OCI-LY7 (cell line): ENCODE measurements at regions not wholly inside any gene's neighbourhood (a gene's known extent, or its start where the extent isn't known, plus 50 kb on each side); places are given as distances from the start of the nearest gene placed in this dataset.

Experiments
- BruUV-seq: library from RNA; stranded (reverse); fragments of 400-500 nt; replicated peaks from 2 replicates; lab custom pipeline; 2021; lab: Mats Ljungman, UMichigan
- CTCF ChIA-PET: fragments of 300-600 bp; sonication (Branson Sonifier 250); formaldehyde crosslinking; loops from one replicate; lab custom pipeline; 2022; ENCODE audit warnings: antibody characterized with exemption; ENCODE audit not compliant: unreplicated experiment; lab: Charles Lee
- POLR2A ChIA-PET: fragments of 300-600 bp; sonication (Branson Sonifier 250); formaldehyde crosslinking; loops from one replicate; lab custom pipeline; 2022; ENCODE audit warnings: antibody characterized with exemption; lab: Charles Lee
- DNase-seq: peaks from one replicate; pipeline ENCODE4 v3.0.0-alpha.2; 2015; ENCODE audit warnings: low spot score
- H2AFZ ChIP-seq: fragments of 200-600 bp; sonication (generic), shearing (Covaris generic); 2 replicates; pipeline ENCODE4 v1.6.1; 2014; ENCODE audit warnings: mild to moderate bottlenecking, antibody characterized with exemption, low read length, moderate library complexity
- H3K27ac ChIP-seq: fragments of 200-600 bp; sonication (generic); 2 replicates; pipeline ENCODE4 v1.5.1; 2014; ENCODE audit warnings: mixed run types, low read depth, mild to moderate bottlenecking, moderate library complexity, low read length, inconsistent platforms; ENCODE audit not compliant: poor library complexity, severe bottlenecking
- H3K36me3 ChIP-seq: fragments of 200-600 bp; sonication (generic); 2 replicates; pipeline ENCODE4 v1.6.1; 2014; ENCODE audit warnings: mild to moderate bottlenecking, antibody characterized with exemption, low read length, moderate library complexity, mixed read lengths; ENCODE audit not compliant: insufficient read depth
- H3K4me1 ChIP-seq: fragments of 200-600 bp; sonication (generic); 2 replicates; pipeline ENCODE4 v1.5.1; 2014; ENCODE audit warnings: mild to moderate bottlenecking, low read length; ENCODE audit not compliant: insufficient read depth, poor library complexity, severe bottlenecking
- H3K4me2 ChIP-seq: fragments of 200-600 bp; sonication (generic); 2 replicates; pipeline ENCODE4 v1.6.1; 2014; ENCODE audit warnings: mild to moderate bottlenecking, low read length
- H3K4me3 ChIP-seq: fragments of 200-600 bp; sonication (generic); 2 replicates; pipeline ENCODE4 v1.5.1; 2014; ENCODE audit warnings: mild to moderate bottlenecking, low read depth, low read length; ENCODE audit not compliant: poor library complexity, severe bottlenecking
- H3K79me2 ChIP-seq: fragments of 200-600 bp; sonication (generic); 2 replicates; pipeline ENCODE4 v1.6.1; 2016; ENCODE audit warnings: low read depth, mild to moderate bottlenecking, low read length, moderate library complexity, mixed read lengths; ENCODE audit not compliant: insufficient read depth
- H3K9me2 ChIP-seq: fragments of 200-600 bp; sonication (generic); 2 replicates; pipeline ENCODE4 v1.6.1; 2016; ENCODE audit warnings: mild to moderate bottlenecking, low read length, mixed read lengths; ENCODE audit not compliant: insufficient read depth
- H3K9me3 ChIP-seq: fragments of 200-600 bp; sonication (generic); 2 replicates; pipeline ENCODE4 v1.6.1; 2014; ENCODE audit warnings: mild to moderate bottlenecking, mixed run types, low read length, mixed read lengths
- H4K20me1 ChIP-seq: fragments of 200-600 bp; sonication (generic); 2 replicates; pipeline ENCODE4 v1.6.1; 2014; ENCODE audit warnings: mild to moderate bottlenecking, antibody characterized with exemption, low read length, moderate library complexity, mixed read lengths; ENCODE audit not compliant: insufficient read depth
- EZH2phosphoT487 ChIP-seq: fragments of 200-600 bp; sonication (generic); IDR thresholded peaks from 2 replicates; pipeline ENCODE4 v1.6.1; 2018; ENCODE audit warnings: low read depth, borderline replicate concordance, mild to moderate bottlenecking, mixed run types, antibody characterized with exemption, low read length, moderate library complexity, mixed read lengths
- intact Hi-C: fragments of 100-400 bp; cut with micrococcal nuclease; formaldehyde crosslinking; loops from one replicate; pipeline ENCODE4 v1.10.0; 2022; ENCODE audit not compliant: unreplicated experiment
- TF ChIP-seq, protein P1 (sequence below): fragments of 200-600 bp; sonication (generic); conservative IDR thresholded peaks from 2 replicates; pipeline ENCODE4 v1.5.1; 2014; ENCODE audit warnings: mild to moderate bottlenecking, antibody characterized with exemption, low read length, moderate library complexity, mixed read lengths

DNA sequence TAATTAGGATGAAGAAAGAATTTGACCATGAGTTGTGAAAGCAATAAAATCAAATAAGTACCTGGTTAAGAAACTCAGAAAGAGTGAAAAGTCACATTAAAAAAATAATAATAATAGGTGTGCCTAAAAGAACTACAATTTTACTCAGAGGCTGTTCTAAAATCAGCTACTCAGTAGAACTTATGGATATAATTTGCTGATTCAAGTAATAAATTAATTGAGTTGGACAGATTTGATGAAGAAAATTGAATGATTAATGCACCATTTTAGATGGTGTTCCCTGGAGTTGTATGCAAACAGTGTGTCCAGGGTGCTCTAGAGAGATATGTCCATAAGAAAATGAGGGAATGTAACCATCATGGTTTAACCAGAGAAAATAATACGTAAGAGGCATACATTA lies 2852.5 kb downstream of the PCDH9 start:
- no peaks in the 10 kb centered on the region for H3K4me1 ChIP-seq
- CTCF ChIA-PET: no interaction called here
- H3K9me3 ChIP-seq: no peaks in the 10 kb centered on the region
- no peaks in the 10 kb centered on the region for H3K9me2 ChIP-seq
- intact Hi-C loops: no loop called here
- no peaks in the 10 kb centered on the region for H3K79me2 ChIP-seq
- H3K4me3 ChIP-seq: no peak overlapping the region
- H3K27ac ChIP-seq: no peak overlapping the region
- DNase-seq: no peak
- POLR2A ChIA-PET: no interaction called here
- no peak overlapping the region for H2AFZ ChIP-seq
- no peak overlapping the region for H3K4me2 ChIP-seq
- no peaks in the 10 kb centered on the region for H4K20me1 ChIP-seq
- H3K36me3 ChIP-seq: no peaks in the 10 kb centered on the region
- TF ChIP-seq, protein P1, sequence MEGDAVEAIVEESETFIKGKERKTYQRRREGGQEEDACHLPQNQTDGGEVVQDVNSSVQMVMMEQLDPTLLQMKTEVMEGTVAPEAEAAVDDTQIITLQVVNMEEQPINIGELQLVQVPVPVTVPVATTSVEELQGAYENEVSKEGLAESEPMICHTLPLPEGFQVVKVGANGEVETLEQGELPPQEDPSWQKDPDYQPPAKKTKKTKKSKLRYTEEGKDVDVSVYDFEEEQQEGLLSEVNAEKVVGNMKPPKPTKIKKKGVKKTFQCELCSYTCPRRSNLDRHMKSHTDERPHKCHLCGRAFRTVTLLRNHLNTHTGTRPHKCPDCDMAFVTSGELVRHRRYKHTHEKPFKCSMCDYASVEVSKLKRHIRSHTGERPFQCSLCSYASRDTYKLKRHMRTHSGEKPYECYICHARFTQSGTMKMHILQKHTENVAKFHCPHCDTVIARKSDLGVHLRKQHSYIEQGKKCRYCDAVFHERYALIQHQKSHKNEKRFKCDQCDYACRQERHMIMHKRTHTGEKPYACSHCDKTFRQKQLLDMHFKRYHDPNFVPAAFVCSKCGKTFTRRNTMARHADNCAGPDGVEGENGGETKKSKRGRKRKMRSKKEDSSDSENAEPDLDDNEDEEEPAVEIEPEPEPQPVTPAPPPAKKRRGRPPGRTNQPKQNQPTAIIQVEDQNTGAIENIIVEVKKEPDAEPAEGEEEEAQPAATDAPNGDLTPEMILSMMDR: no peak
- no peak for TF ChIP-seq EZH2phosphoT487
- no TSS peak for BruUV-seq

DNA sequence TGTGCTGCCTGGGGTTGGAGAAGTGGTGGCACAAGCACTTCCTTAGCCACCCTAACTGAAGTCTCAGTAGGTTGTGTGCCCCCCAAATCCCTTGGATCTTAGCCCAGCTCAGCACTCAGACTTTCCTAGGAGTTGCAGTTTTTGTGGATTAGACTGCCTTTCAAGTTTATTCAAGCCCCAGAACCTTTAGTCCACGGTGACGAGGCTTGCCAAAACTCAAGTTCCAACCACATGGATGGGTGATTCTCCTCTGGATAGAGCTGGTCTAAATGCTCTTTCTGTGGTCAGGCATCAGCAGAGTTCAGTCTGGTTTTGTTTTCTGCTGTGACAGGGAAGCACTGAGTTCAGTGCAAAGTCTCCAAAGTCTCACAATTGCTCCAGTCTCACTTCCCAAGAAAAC lies 2858.7 kb downstream of the PCDH9 start:
- CTCF ChIA-PET: no interaction called here
- Histone ChIP-seq H3K9me2 (no peaks in the 10 kb centered on the region), H3K36me3 (no peaks in the 10 kb centered on the region), H2AFZ (no peak overlapping the region), H3K9me3 (no peaks in the 10 kb centered on the region), H3K4me1 (no peaks in the 10 kb centered on the region), H3K4me3 (no peak overlapping the region), H3K79me2 (no peaks in the 10 kb centered on the region), H3K27ac (no peak overlapping the region), H4K20me1 (no peaks in the 10 kb centered on the region), H3K4me2 (no peak overlapping the region)
- no peak for DNase-seq
- TF ChIP-seq EZH2phosphoT487: no peak
- TF ChIP-seq, protein P1: no peak
- intact Hi-C loops: no loop called here
- BruUV-seq: no TSS peak
- POLR2A ChIA-PET: no interaction called here

DNA sequence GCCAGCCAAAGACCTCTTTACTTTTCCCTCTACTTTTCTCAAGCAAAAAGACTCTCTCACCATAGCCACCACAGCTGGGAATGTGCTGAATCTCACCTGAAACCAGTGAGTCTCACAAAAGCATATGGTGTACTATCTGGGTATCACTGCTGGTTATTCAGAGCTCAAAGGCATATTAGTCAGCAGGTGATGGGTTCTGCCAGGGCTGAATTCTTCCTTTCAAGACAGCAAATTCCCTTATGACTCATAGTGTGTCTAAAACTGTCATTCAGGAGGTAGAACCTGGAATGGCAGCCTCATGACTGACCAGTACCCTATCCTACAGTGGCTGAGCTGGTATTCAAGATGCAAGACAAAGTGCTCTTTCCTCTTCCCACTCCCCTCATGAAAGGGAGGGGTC lies 2859.1 kb downstream of the PCDH9 start:
- POLR2A ChIA-PET: no interaction called here
- CTCF ChIA-PET: no interaction called here

More for the DNA sequence above, 2859.1 kb downstream of the PCDH9 start:
- Histone ChIP-seq H3K4me1 (no peaks in the 10 kb centered on the region), H3K9me3 (no peaks in the 10 kb centered on the region), H3K9me2 (no peaks in the 10 kb centered on the region), H3K79me2 (no peaks in the 10 kb centered on the region), H2AFZ (no peak overlapping the region), H3K27ac (no peak overlapping the region), H3K36me3 (no peaks in the 10 kb centered on the region), H3K4me3 (no peak overlapping the region), H3K4me2 (no peak overlapping the region), H4K20me1 (no peaks in the 10 kb centered on the region)
- intact Hi-C loops: no loop called here
- TF ChIP-seq EZH2phosphoT487: no peak
- TF ChIP-seq, protein P1: no peak
- no peak for DNase-seq
- no TSS peak for BruUV-seq
